WERI-Rb-1 (cell line): ENCODE measurements at regions not wholly inside any gene's neighbourhood (a gene's known extent, or its start where the extent isn't known, plus 50 kb on each side); places are given as distances from the start of the nearest gene placed in this dataset.
"Not testable (repeated sequence)": the region's sequence is repeated elsewhere in the genome, so short reads cannot be mapped to it uniquely, and the experiment has no call there.

Experiments
- DNase-seq: peaks from one replicate; pipeline ENCODE4 v3.0.0-alpha.2; 2020
- H3K27ac ChIP-seq: fragments of 250-450 bp; sonication (Bioruptor Pico); 2 replicates; pipeline ENCODE4 v1.5.1; 2020; ENCODE audit warnings: mild to moderate bottlenecking, moderate library complexity
- H3K27me3 ChIP-seq: fragments of 250-450 bp; sonication (Bioruptor Pico); 2 replicates; pipeline ENCODE4 v1.5.1; 2021; ENCODE audit warnings: mild to moderate bottlenecking, low read depth, moderate library complexity; ENCODE audit not compliant: insufficient read depth, severe bottlenecking
- H3K36me3 ChIP-seq: fragments of 250-450 bp; sonication (Bioruptor Pico); 2 replicates; pipeline ENCODE4 v1.5.1; 2020; ENCODE audit warnings: mild to moderate bottlenecking, moderate library complexity
- H3K4me3 ChIP-seq: 2 replicates; pipeline ENCODE4 v1.5.1; 2011; ENCODE audit warnings: low read depth, mild to moderate bottlenecking, control low read depth, low read length
- H3K9me3 ChIP-seq: fragments of 250-450 bp; sonication (Bioruptor Pico); 2 replicates; pipeline ENCODE4 v1.5.1; 2021; ENCODE audit warnings: mild to moderate bottlenecking, moderate library complexity; ENCODE audit not compliant: severe bottlenecking
- CTCF ChIP-seq: IDR thresholded peaks from 2 replicates; pipeline ENCODE4 v1.5.1; 2011; ENCODE audit warnings: low read depth, mild to moderate bottlenecking, control low read depth, inconsistent platforms, low read length

GRCh38 chr15:31502541-31503229 is 176.1 kb downstream of the KLF13 start:
- Histone ChIP-seq H3K9me3 (no peaks in the 10 kb centered on the region), H3K27ac (no peak overlapping the region), H3K4me3 (no peak overlapping the region), H3K27me3 (no peaks in the 10 kb centered on the region), H3K36me3 (no peaks in the 10 kb centered on the region)
- TF ChIP-seq CTCF, result no peak
- DNase-seq, result no peak

- DNase-seq, result no peak
- no peak for TF ChIP-seq CTCF
Measured at GRCh38 chr15:31503256-31503655, 176.6 kb downstream of the KLF13 start.

GRCh38 chr15:31503758-31504461 is 177.3 kb downstream of the KLF13 start:
- H3K4me3 ChIP-seq, result no peak overlapping the region
- H3K36me3 ChIP-seq, result no peaks in the 10 kb centered on the region
- TF ChIP-seq CTCF, result no peak
- DNase-seq, result no peak
- no peak overlapping the region for H3K27ac ChIP-seq
- H3K9me3 ChIP-seq, result no peaks in the 10 kb centered on the region
- no peaks in the 10 kb centered on the region for H3K27me3 ChIP-seq

More at GRCh38 chr15:31503256-31503655, 176.6 kb downstream of the KLF13 start:
- no peaks in the 10 kb centered on the region for H3K27me3 ChIP-seq
- H3K36me3 ChIP-seq, result no peaks in the 10 kb centered on the region
- H3K4me3 ChIP-seq, result no peak overlapping the region
- H3K27ac ChIP-seq, result no peak overlapping the region
- no peaks in the 10 kb centered on the region for H3K9me3 ChIP-seq

GRCh38 chr15:31504462-31504839 is 177.8 kb downstream of the KLF13 start:
- no peak for DNase-seq
- no peak for TF ChIP-seq CTCF
- H3K36me3 ChIP-seq, result no peaks in the 10 kb centered on the region
- no peak overlapping the region for H3K27ac ChIP-seq
- no peaks in the 10 kb centered on the region for H3K27me3 ChIP-seq
- no peaks in the 10 kb centered on the region for H3K9me3 ChIP-seq
- H3K4me3 ChIP-seq, result no peak overlapping the region

- not testable (repeated sequence) for DNase-seq, H3K4me3 ChIP-seq, H3K27me3 ChIP-seq, H3K36me3 ChIP-seq, H3K27ac ChIP-seq, H3K9me3 ChIP-seq
Measured at GRCh38 chr15:31507573-31507972, 180.9 kb downstream of the KLF13 start.

- TF ChIP-seq CTCF, result no peak
- Histone ChIP-seq H3K27me3 (no peaks in the 10 kb centered on the region), H3K27ac (no peak overlapping the region), H3K36me3 (no peaks in the 10 kb centered on the region), H3K4me3 (no peak overlapping the region), H3K9me3 (no peaks in the 10 kb centered on the region)
- no peak for DNase-seq
Measured at GRCh38 chr15:31508656-31509055, 182.0 kb downstream of the KLF13 start.
